ENCODE measurements at regions not wholly inside any gene's neighbourhood (a gene's known extent, or its start where the extent isn't known, plus 50 kb on each side); places are given as distances from the start of the nearest gene placed in this dataset.

DNA sequence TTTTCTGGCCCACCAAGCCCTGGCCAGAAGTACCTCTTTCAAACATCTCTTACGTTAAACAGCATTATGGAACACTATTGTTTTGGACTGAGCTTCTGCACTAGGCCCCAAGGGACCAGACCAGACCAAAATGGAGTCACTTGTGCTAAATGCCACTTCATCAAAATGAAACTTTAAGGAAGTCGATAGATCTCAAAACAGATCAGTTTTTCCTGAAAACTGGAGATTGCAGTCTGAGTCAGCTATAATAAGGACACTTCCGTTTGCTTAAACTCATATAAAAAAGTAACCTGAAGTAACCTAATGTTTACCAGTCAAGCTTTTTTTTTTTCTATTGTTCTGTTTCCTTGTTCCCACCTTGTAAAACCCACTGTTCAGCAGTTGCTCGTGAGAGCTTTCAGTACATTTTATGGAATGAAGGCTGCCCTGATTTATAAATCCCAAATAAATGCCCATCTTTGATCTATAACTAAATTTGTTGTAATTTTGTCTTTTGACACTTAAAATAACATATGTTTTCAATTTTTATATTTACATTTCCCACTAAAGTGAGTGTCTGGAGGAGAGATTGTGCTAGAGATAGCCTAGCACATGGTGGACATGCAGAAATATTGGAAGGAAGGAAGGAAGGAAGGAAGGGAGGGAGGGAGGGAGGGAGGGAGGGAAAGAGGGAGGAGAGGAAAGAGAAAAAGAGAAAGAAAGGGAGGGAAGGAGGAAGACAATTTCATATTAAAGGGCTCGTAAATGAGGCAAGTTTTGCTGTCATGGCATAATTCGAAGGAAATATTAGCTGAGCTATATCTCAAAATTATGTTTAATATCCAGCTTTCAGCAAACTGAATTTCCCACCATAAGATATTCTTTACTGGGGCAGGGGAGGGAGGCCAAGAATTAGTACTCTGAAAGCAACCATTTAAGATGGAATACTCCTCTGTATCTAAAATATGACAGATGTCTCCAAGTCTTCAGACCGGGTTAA lies 77.0 kb upstream of the CXADR start:
- Histone ChIP-seq H3K4me1 (ENCODE audit: low read depth) (no peaks in the 10 kb centered on the region), H3K27ac (no peak overlapping the region), H3K36me3 (no peaks in the 10 kb centered on the region), H3K9me3 (ENCODE audit: low read depth) (no peaks in the 10 kb centered on the region), H3K4me3 (no peak overlapping the region), H3K27me3 (no peaks in the 10 kb centered on the region)
- DNase-seq (ENCODE audit: low read depth in 1 of 2, low spot score in 1 of 2), result no peak
- TF ChIP-seq, protein P1, sequence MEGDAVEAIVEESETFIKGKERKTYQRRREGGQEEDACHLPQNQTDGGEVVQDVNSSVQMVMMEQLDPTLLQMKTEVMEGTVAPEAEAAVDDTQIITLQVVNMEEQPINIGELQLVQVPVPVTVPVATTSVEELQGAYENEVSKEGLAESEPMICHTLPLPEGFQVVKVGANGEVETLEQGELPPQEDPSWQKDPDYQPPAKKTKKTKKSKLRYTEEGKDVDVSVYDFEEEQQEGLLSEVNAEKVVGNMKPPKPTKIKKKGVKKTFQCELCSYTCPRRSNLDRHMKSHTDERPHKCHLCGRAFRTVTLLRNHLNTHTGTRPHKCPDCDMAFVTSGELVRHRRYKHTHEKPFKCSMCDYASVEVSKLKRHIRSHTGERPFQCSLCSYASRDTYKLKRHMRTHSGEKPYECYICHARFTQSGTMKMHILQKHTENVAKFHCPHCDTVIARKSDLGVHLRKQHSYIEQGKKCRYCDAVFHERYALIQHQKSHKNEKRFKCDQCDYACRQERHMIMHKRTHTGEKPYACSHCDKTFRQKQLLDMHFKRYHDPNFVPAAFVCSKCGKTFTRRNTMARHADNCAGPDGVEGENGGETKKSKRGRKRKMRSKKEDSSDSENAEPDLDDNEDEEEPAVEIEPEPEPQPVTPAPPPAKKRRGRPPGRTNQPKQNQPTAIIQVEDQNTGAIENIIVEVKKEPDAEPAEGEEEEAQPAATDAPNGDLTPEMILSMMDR (IDR thresholded peaks at IDR 0.05; ENCODE audit: low read depth, low read length), result no peak

DNA sequence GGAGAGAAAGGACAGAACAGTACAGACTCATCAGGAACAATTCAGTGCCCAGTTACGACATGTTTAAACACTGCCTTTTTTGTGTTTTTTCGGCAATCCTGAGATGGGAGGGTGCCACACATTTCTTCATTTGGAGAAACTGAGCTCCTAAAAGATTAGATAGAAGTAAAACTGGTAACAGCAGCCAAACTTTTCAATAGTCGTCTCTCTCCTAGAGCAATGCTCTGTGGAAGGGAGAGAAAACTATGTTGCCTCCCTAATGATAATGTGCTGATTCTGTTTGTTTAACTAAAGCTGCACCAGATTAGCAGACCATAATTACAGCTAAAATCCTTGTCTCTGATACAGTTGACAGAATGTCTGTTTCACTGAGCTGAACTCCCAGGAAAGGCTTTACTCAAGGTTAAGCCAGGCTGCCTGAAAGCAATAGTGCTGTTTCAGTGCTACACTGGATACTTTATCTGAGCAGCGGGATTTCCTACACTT lies 76.2 kb upstream of the CXADR start:
- H3K9me3 ChIP-seq (ENCODE audit: low read depth), result no peaks in the 10 kb centered on the region
- H3K27me3 ChIP-seq, result no peaks in the 10 kb centered on the region
- TF ChIP-seq, protein P1 (IDR thresholded peaks at IDR 0.05; ENCODE audit: low read depth, low read length), result no peak
- H3K36me3 ChIP-seq, result no peaks in the 10 kb centered on the region
- no peak overlapping the region for H3K4me3 ChIP-seq
- DNase-seq (ENCODE audit: low read depth in 1 of 2, low spot score in 1 of 2), result peak; percentile 27 to 62
- H3K4me1 ChIP-seq (ENCODE audit: low read depth), result no peaks in the 10 kb centered on the region
- no peak overlapping the region for H3K27ac ChIP-seq

DNA sequence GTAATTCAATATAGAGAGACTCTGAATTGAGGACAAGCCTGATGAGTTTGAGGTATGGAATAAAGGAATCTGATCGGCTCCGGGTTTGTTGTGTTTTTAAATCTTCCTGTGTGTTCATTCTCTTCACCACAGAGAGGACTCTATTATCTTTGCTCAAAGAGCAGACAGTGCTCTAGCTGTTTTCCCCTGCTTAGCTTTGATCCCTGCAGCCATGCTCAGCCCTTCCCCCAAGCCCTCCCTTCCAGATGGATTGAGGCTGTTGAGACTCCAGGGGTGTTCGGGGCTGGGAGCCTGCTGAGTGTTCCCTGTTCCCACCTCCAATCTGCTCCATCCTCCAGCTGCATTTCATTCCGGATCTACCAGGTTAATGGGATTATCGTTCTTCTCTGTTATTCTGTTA lies 74.2 kb upstream of the CXADR start:
- Histone ChIP-seq H3K27me3 (no peaks in the 10 kb centered on the region), H3K36me3 (no peaks in the 10 kb centered on the region), H3K9me3 (ENCODE audit: low read depth) (no peaks in the 10 kb centered on the region), H3K4me3 (no peak overlapping the region), H3K4me1 (ENCODE audit: low read depth) (no peaks in the 10 kb centered on the region), H3K27ac (no peak overlapping the region)
- peak in 1 of 2 donors; percentile 13 for DNase-seq (ENCODE audit: low read depth in 1 of 2, low spot score in 1 of 2)
- TF ChIP-seq, protein P1 (IDR thresholded peaks at IDR 0.05; ENCODE audit: low read depth, low read length), result no peak

DNA sequence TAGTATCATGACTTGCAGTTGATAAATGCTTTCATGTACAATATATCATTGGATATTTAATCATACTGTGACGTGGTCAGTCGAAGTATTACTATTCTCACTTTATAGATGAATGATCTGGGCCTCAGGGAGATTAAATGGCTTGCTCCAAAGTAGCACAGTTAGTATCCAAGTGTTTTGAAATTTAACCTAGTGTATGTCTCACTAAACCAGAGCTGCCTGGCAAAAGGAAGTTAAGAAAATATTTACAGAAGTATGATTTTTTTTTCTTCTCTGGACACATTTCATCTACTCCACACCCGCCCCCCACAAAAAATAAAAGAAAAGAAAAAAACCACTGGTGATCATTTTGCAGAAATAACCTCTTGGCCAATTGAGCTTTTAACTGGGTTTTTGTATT lies 71.9 kb upstream of the CXADR start:
- Histone ChIP-seq H3K9me3 (ENCODE audit: low read depth) (no peaks in the 10 kb centered on the region), H3K4me3 (no peak overlapping the region), H3K27ac (no peak overlapping the region), H3K27me3 (no peaks in the 10 kb centered on the region), H3K36me3 (no peaks in the 10 kb centered on the region), H3K4me1 (ENCODE audit: low read depth) (no peaks in the 10 kb centered on the region)
- TF ChIP-seq, protein P1 (IDR thresholded peaks at IDR 0.05; ENCODE audit: low read depth, low read length), result no peak
- no peak for DNase-seq (ENCODE audit: low read depth in 1 of 2, low spot score in 1 of 2)

DNA sequence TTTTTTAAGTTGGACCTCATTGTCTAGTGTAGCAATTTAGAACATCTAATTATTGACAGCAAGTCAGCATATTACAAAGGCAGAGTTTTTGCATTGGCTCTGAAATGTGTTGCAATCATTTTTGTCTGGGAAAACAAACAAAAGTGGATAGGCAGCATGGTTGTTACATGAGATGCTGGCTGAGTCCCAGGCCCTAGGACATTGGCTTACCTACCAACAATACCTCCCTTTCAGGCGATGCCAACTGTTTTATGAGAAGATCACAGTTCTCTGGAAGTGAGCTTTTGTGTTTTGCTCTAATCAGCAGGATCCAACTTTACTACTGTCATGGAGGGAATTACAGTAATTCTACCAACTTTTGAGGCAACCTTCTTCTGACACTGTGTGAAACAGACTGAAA lies 71.5 kb upstream of the CXADR start:
- Histone ChIP-seq H3K9me3 (ENCODE audit: low read depth) (no peaks in the 10 kb centered on the region), H3K27ac (no peak overlapping the region), H3K4me1 (ENCODE audit: low read depth) (no peaks in the 10 kb centered on the region), H3K36me3 (no peaks in the 10 kb centered on the region), H3K27me3 (no peaks in the 10 kb centered on the region), H3K4me3 (no peak overlapping the region)
- peak in 1 of 2 donors; percentile 67 for DNase-seq (ENCODE audit: low read depth in 1 of 2, low spot score in 1 of 2)
- TF ChIP-seq, protein P1 (IDR thresholded peaks at IDR 0.05; ENCODE audit: low read depth, low read length), result no peak
